EH (cell line): ENCODE measurements at regions not wholly inside any gene's neighbourhood (a gene's known extent, or its start where the extent isn't known, plus 50 kb on each side); places are given as distances from the start of the nearest gene placed in this dataset.

Source experiments
- DNase-seq: peaks from one replicate; pipeline ENCODE4 v3.0.0-alpha.2; 2015; ENCODE audit warnings: low read depth

GRCh38 chr9:82445556-82445955, 457.0 kb downstream of the SPATA31D1 start:
- DNase-seq, result no peak

GRCh38 chr9:82447343-82447742, 458.8 kb downstream of the SPATA31D1 start:
- no peak for DNase-seq

- no peak for DNase-seq
Measured at GRCh38 chr9:82449986-82450385, 461.4 kb downstream of the SPATA31D1 start.

DNA sequence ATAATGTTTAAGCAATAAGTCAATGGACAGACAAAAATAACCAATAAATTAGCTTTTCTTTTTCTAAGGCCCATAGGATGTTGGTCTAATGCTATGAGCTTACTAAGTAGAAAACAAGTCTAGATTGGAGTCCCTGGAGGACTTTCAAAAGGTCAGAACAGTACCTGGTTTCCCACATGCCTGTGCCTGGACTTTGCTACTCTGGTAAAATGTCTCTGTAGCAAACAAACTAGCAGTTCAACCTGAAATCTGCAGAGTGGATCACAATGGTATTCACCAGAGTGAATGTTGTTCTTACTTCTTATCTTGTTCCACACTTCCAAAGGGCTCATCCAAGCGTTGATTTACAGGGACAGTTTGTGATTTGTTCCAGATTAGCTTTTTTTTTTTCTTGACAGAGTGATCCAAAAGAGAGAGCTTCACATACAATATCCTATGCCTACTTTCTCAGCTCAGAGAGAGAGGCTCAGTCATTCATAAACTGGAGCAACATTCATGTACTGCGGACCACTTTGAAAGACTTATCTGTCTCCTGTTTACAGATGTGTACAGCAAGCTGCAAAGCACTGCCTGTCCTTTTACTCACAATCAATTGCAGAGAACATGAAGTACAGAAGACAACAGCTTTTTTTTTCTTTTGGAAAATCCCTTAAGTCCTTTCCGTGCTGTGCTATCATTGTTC, 466.1 kb downstream of the SPATA31D1 start:
- no peak for DNase-seq

GRCh38 chr9:82456642-82457041, 468.1 kb downstream of the SPATA31D1 start:
- DNase-seq, result peak; percentile 82

DNA sequence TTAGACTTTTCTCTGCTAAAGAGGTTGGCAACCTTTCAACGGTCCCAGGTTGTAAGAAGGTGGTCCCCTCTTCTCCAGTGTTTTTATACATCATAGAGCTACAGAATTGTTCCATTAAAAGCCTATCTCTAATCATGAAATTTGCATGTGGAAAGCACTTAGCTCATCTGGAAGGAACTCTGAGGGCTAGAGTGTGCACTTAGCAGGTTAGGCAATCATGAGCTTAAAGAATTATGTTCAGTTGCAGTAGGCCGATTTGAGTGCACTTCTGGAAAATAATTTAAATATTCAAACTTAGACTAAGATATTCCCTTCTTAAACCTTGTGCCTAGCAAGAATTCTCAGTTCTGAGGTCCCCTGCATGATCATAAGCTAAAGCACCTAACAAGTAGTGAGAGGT, 468.7 kb downstream of the SPATA31D1 start:
- DNase-seq, result peak; percentile 2

DNA sequence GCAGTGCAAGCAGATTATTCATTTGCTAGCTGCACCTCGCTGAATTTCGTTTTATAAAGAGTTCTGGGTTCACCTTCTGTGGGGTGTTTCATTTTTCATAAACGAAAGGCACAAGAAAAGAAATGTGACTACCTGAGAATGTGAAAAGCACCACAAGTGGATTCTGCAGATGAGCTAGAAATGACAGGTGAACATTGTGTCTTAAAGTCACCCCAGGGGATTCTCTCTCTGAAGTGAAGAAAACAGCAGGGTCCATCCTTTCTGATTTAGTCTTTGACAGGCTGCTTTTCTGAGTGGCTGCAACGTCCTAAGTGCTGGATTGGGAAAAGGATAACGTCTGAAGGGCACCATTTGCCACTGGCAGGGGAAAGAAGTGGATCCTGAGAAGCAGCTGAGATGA, 469.3 kb downstream of the SPATA31D1 start:
- no peak for DNase-seq

GRCh38 chr9:82458296-82458695, 469.7 kb downstream of the SPATA31D1 start:
- no peak for DNase-seq

GRCh38 chr9:82466616-82467260, 478.2 kb downstream of the SPATA31D1 start:
- DNase-seq, result peak; percentile 5

GRCh38 chr9:82467436-82467835, 478.9 kb downstream of the SPATA31D1 start:
- no peak for DNase-seq

DNA sequence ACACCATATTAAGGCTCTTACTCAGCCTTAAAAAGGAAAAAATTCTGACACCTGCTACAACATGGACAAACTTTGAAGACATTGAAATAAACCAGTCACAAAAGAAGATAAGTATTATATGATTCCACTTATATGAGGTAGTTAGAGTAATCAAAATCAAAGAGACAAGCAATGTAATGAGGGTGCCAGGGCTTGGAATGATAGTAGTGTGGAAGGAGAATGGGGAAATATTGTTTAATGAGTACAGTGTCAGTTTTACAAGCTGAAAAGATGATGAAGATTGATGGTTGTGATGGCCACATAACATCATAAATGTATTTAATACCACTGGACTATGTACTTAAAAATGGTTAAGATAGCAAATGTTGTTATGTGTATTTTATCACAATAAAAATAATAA, 485.7 kb downstream of the SPATA31D1 start:
- no peak for DNase-seq

DNA sequence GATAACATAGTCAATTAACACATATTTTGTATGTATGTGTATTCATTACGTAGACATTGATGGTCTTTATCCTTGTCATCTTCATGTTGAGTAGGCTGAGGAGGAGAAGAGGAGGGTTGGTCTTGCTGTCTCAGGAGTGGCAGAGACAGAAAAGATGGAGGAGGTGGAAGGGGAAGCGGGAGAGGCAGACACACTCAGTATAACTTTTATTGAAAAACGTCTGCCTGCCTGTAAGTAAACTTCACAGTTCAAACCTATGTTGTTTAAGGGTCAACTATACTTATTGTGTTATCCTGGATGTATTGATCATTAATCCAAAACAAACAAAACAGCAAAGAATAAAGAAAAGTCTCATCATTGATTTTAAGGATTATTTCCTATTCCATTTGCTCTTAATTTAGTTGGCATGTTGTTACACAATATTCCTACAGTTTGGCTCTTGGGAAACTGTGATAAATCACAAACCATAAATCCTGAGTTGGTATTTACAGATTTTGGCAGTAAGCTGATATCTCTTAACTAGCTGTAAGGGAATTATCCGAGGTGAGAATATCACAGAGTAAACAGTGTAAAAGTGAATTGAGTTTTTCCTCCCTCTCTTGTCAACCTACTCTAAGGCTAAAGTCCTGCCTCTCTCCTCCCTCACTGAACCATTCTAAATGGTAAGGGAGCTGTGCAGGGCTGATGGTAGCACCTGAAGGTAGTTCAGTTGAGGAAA, 487.2 kb downstream of the SPATA31D1 start:
- DNase-seq, result no peak

- DNase-seq, result no peak
Measured at GRCh38 chr9:82480921-82481320, 492.3 kb downstream of the SPATA31D1 start.

DNA sequence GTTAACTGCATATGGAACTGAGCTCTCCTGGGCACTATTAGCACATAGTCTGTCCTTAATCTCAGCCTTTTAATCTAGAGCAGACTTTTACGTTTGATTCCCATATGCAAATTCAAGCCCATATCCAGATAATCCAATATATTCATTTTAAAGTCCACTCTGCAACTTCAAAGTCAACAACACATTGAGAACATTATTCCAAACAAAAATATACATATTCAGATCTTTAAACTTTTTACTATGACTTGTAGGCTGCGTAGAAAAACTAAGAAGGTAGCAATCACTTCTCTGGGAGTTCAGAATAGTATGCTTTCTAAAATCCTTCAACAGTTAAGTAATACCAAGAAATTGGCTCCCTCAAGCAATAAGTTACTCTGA, 499.4 kb downstream of the SPATA31D1 start:
- no peak for DNase-seq

GRCh38 chr9:82488313-82489200, 500.0 kb downstream of the SPATA31D1 start:
- peak; percentile 90 for DNase-seq

DNA sequence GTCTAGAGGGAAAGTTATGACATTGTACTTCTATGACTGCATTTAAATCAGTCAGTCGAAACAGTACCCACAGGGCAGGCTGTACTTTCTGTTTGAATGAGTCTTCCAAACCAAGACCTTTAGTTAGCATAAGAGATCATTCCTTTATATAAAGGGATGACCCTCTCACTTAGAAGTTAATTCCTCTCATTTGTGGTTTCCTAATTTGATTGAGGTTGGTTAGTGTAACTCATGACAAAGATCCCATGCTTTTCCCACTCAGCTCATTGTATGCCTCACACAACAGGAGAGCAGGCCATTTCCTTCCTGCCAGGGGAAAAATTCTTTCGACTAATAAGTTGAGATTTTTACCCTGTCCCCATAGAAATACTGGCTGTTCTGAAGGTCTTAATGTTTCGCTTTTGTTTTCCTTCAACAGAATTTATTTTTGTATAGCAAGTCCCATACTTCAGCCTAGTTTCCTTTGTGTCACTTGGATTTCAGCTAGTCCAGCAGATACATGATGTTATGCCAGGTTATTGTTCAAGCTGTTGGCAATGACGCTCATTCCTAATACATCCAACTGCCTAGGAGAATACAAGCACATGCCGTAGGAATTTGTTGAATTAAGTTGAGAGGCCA, 500.7 kb downstream of the SPATA31D1 start:
- DNase-seq, result no peak

- peak; percentile 75 for DNase-seq
Measured at GRCh38 chr9:82490019-82490499, 501.5 kb downstream of the SPATA31D1 start.

- peak; percentile 16 for DNase-seq
Measured at GRCh38 chr9:82490821-82491220, 502.2 kb downstream of the SPATA31D1 start.

GRCh38 chr9:82491604-82492003, 503.0 kb downstream of the SPATA31D1 start:
- peak; percentile 4 for DNase-seq

GRCh38 chr9:82492274-82492673, 503.7 kb downstream of the SPATA31D1 start:
- DNase-seq, result no peak
